SK-N-SH treated with all-trans-retinoic acid at 6 μM for 48 hours (cell line): ENCODE measurements at regions not wholly inside any gene's neighbourhood (a gene's known extent, or its start where the extent isn't known, plus 50 kb on each side); places are given as distances from the start of the nearest gene placed in this dataset.

Source experiments
- ATAC-seq: fragments of 200-7000 bp; cut with Tn5 transposase; 3 replicates; pipeline ENCODE4 v1.9.1; 2020; ENCODE audit warnings: mild to moderate bottlenecking, moderate library complexity
- ARNTL ChIP-seq: fragments of 450-650 bp; formaldehyde crosslinking; IDR thresholded peaks from 2 replicates; pipeline ENCODE4 v1.5.0; 2020; ENCODE audit warnings: low read depth, mild to moderate bottlenecking, moderate library complexity, borderline replicate concordance
- BACH2 ChIP-seq: fragments of 250-450 bp; sonication (Bioruptor Pico); IDR thresholded peaks from 2 replicates; pipeline ENCODE4 v1.9.0; 2021; ENCODE audit warnings: mild to moderate bottlenecking, borderline replicate concordance
- CSDC2 ChIP-seq: fragments of 250-450 bp; sonication (Bioruptor Pico); IDR thresholded peaks from 2 replicates; pipeline ENCODE4 v1.5.0; 2020; ENCODE audit warnings: mild to moderate bottlenecking, moderate library complexity
- CSRNP3 ChIP-seq: fragments of 250-450 bp; sonication (Bioruptor Pico); IDR thresholded peaks from 2 replicates; pipeline ENCODE4 v1.5.1; 2021; ENCODE audit warnings: mild to moderate bottlenecking, moderate library complexity
- ESRRG ChIP-seq: fragments of 250-450 bp; sonication (Bioruptor Pico); IDR thresholded peaks from 2 replicates; pipeline ENCODE4 v1.6.1; 2021; ENCODE audit warnings: mild to moderate bottlenecking
- GLIS3 ChIP-seq: fragments of 250-450 bp; sonication (Bioruptor Pico); IDR thresholded peaks from 2 replicates; pipeline ENCODE4 v1.5.0; 2020; ENCODE audit warnings: mild to moderate bottlenecking, moderate library complexity
- ISL1 ChIP-seq: fragments of 250-450 bp; sonication (Bioruptor Pico); IDR thresholded peaks from 2 replicates; pipeline ENCODE4 v2.1.2; 2022; ENCODE audit warnings: mild to moderate bottlenecking, moderate library complexity
- RARB ChIP-seq: fragments of 250-450 bp; sonication (Bioruptor Pico); IDR thresholded peaks from 2 replicates; pipeline ENCODE4 v1.8.0; 2021; ENCODE audit warnings: mild to moderate bottlenecking, moderate library complexity
- SNAI2 ChIP-seq: fragments of 250-450 bp; sonication (Bioruptor Pico); IDR thresholded peaks from 2 replicates; pipeline ENCODE4 v1.5.0; 2020; ENCODE audit warnings: mild to moderate bottlenecking, moderate library complexity
- TOX ChIP-seq: fragments of 250-450 bp; sonication (Bioruptor Pico); IDR thresholded peaks from 2 replicates; pipeline ENCODE4 v1.8.0; 2021; ENCODE audit warnings: mild to moderate bottlenecking, moderate library complexity, borderline replicate concordance
- ZFP3 ChIP-seq: fragments of 250-450 bp; sonication (Bioruptor Pico); IDR thresholded peaks from 2 replicates; pipeline ENCODE4 v1.5.0; 2020; ENCODE audit warnings: mild to moderate bottlenecking, moderate library complexity
- ZNF565 ChIP-seq: fragments of 450-650 bp; formaldehyde crosslinking; conservative IDR thresholded peaks from 2 replicates; pipeline ENCODE4 v1.5.0; 2020; ENCODE audit warnings: low read depth, mild to moderate bottlenecking, moderate library complexity
- ZNF70 ChIP-seq: fragments of 450-650 bp; formaldehyde crosslinking; IDR thresholded peaks from 2 replicates; pipeline ENCODE4 v1.5.0; 2020; ENCODE audit warnings: mild to moderate bottlenecking, moderate library complexity
- ZNF8 ChIP-seq: fragments of 450-650 bp; formaldehyde crosslinking; IDR thresholded peaks from 2 replicates; pipeline ENCODE4 v1.5.0; 2020; ENCODE audit warnings: mild to moderate bottlenecking, moderate library complexity
- TF ChIP-seq, protein P1 (sequence below): fragments of 250-450 bp; sonication (Bioruptor Pico); IDR thresholded peaks from 2 replicates; pipeline ENCODE4 v1.5.1; 2020; ENCODE audit warnings: low read depth, mild to moderate bottlenecking, moderate library complexity
- TF ChIP-seq, protein P2 (sequence below): fragments of 250-450 bp; sonication (Bioruptor Pico); IDR thresholded peaks from 2 replicates; pipeline ENCODE4 v1.8.0; 2020; ENCODE audit warnings: mild to moderate bottlenecking, moderate library complexity, borderline replicate concordance
- TF ChIP-seq, protein P3 (sequence below): fragments of 250-450 bp; sonication (Bioruptor Pico); IDR thresholded peaks from 2 replicates; pipeline ENCODE4 v1.5.0; 2020; ENCODE audit warnings: mild to moderate bottlenecking, moderate library complexity

DNA sequence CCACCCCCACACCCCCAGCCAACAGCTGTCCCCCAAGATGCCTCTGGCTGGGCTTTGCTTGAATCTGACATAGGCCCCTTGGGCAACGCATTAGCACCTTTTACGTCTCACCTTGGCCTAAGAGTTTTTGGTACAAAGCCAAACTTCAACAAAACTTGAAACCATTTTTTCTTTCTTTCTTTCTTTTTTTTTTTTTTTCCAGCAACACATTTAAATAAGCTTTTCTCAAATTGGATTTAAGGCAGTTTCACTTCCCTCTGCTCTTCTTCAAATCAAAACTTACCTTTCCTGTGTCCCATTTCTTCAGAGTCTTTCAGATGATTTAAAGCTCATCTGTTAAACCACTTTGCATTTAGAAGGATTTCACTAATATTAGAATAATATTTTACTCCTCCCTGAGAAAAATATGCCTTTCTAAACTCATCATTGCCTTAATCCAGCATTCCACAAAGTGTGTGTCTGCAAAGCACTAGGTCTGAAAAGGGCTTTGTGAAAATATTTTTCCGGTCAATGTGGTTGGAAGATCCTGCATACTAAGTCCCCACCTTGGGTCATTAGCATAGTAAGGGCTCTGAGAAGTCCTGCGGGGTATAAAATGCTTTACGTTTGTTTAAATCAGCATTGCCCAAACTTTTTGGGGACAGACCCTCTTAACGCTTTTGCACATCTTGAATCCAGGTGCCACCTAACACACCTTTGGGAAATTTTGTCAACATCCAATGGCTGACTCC is 217.0 kb downstream of the TLE3 start:
- ATAC-seq, result no peak
- TF ChIP-seq ZFP3 (CRISPR knock-in tag), result no peak

GRCh38 chr15:69881302-69881670 is 216.4 kb downstream of the TLE3 start:
- TF ChIP-seq ESRRG (CRISPR knock-in tag) (no peak), ZNF565 (no peak), SNAI2 (CRISPR knock-in tag) (no peak), ISL1 (no peak), BACH2 (CRISPR knock-in tag) (no peak), RARB (CRISPR knock-in tag) (no peak)
- TF ChIP-seq, protein P1, sequence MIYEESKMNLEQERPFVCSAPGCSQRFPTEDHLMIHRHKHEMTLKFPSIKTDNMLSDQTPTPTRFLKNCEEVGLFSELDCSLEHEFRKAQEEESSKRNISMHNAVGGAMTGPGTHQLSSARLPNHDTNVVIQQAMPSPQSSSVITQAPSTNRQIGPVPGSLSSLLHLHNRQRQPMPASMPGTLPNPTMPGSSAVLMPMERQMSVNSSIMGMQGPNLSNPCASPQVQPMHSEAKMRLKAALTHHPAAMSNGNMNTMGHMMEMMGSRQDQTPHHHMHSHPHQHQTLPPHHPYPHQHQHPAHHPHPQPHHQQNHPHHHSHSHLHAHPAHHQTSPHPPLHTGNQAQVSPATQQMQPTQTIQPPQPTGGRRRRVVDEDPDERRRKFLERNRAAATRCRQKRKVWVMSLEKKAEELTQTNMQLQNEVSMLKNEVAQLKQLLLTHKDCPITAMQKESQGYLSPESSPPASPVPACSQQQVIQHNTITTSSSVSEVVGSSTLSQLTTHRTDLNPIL (CRISPR knock-in tag), result no peak
- TF ChIP-seq, all 23 proteins: peak for 0
- ATAC-seq, result no peak

DNA sequence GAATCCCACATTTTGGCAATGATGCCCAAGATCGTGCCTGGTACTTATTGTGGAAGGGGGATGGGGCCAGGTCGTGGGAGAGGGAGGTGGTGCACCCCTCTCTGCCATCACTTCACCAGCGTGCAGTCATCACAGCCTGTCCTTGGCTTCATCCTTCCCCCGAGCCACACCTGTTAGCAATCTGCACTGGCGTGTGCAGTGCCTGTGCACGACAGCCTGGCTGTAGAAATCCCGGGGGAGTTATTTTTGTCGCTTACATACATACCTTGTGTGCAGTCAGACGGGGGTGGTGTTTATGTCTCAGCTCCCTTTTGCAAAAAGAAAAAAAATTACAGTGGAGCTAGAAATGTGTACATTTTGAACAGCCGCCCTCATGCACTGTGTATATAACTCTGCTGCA is 216.0 kb downstream of the TLE3 start:
- ATAC-seq, result no peak
- no peak for TF ChIP-seq GLIS3 (CRISPR knock-in tag)
- no peak for TF ChIP-seq ZNF565
- TF ChIP-seq, all 23 proteins: peak for 0

DNA sequence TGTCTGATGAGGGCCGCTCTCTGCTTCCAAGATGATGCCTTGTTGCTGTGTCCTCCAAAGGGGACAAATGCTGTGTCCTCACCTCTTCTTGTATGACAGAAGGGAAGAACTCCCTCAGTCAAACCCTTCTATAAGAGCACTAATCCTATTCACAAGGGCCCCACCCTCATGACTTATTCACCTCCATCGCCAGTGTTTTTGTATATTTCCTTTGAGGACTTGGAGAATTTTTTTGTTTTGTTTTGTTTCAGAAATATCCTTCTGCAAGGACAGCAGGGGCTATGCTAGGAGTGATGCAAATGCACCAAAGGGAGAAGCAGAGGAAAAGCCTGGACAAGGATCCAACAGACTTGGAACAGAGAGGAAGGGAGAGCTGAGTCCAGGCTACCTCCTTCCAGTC is 214.4 kb downstream of the TLE3 start:
- TF ChIP-seq, protein P2, sequence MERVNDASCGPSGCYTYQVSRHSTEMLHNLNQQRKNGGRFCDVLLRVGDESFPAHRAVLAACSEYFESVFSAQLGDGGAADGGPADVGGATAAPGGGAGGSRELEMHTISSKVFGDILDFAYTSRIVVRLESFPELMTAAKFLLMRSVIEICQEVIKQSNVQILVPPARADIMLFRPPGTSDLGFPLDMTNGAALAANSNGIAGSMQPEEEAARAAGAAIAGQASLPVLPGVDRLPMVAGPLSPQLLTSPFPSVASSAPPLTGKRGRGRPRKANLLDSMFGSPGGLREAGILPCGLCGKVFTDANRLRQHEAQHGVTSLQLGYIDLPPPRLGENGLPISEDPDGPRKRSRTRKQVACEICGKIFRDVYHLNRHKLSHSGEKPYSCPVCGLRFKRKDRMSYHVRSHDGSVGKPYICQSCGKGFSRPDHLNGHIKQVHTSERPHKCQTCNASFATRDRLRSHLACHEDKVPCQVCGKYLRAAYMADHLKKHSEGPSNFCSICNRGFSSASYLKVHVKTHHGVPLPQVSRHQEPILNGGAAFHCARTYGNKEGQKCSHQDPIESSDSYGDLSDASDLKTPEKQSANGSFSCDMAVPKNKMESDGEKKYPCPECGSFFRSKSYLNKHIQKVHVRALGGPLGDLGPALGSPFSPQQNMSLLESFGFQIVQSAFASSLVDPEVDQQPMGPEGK (CRISPR knock-in tag), result no peak
- no peak for TF ChIP-seq CSRNP3 (CRISPR knock-in tag)
- no peak for TF ChIP-seq BACH2 (CRISPR knock-in tag)
- TF ChIP-seq, protein P1 (CRISPR knock-in tag), result no peak
- TF ChIP-seq, protein P3, sequence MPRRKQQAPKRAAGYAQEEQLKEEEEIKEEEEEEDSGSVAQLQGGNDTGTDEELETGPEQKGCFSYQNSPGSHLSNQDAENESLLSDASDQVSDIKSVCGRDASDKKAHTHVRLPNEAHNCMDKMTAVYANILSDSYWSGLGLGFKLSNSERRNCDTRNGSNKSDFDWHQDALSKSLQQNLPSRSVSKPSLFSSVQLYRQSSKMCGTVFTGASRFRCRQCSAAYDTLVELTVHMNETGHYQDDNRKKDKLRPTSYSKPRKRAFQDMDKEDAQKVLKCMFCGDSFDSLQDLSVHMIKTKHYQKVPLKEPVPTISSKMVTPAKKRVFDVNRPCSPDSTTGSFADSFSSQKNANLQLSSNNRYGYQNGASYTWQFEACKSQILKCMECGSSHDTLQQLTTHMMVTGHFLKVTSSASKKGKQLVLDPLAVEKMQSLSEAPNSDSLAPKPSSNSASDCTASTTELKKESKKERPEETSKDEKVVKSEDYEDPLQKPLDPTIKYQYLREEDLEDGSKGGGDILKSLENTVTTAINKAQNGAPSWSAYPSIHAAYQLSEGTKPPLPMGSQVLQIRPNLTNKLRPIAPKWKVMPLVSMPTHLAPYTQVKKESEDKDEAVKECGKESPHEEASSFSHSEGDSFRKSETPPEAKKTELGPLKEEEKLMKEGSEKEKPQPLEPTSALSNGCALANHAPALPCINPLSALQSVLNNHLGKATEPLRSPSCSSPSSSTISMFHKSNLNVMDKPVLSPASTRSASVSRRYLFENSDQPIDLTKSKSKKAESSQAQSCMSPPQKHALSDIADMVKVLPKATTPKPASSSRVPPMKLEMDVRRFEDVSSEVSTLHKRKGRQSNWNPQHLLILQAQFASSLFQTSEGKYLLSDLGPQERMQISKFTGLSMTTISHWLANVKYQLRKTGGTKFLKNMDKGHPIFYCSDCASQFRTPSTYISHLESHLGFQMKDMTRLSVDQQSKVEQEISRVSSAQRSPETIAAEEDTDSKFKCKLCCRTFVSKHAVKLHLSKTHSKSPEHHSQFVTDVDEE (CRISPR knock-in tag), result no peak
- no peak for TF ChIP-seq CSDC2 (CRISPR knock-in tag)
- TF ChIP-seq RARB (CRISPR knock-in tag), result no peak
- no peak for TF ChIP-seq ESRRG (CRISPR knock-in tag)
- no peak for TF ChIP-seq ZNF8
- TF ChIP-seq TOX, result no peak
- TF ChIP-seq ARNTL (CRISPR knock-in tag), result no peak
- no peak for TF ChIP-seq ZNF70
- no peak for TF ChIP-seq ZFP3 (CRISPR knock-in tag)
- no peak for ATAC-seq
